WTC11 (cell line): ENCODE measurements at regions not wholly inside any gene's neighbourhood (a gene's known extent, or its start where the extent isn't known, plus 50 kb on each side); places are given as distances from the start of the nearest gene placed in this dataset.

Source experiments
- ATAC-seq: fragments of 200-7000 bp; cut with Tn5 transposase; 2 replicates; pipeline ENCODE4 v1.10.0; 2021; ENCODE audit warnings: mild to moderate bottlenecking, moderate library complexity
- CTCF ChIA-PET: fragments of 300-600 bp; sonication (Branson Sonifier 250); formaldehyde crosslinking; loops from one replicate; lab custom pipeline; 2021; ENCODE audit warnings: antibody characterized with exemption; lab: Charles Lee
- POLR2A ChIA-PET: fragments of 350-600 bp; sonication (Branson Sonifier 250); formaldehyde crosslinking; loops from one replicate; lab custom pipeline; 2021; ENCODE audit warnings: antibody characterized with exemption; lab: Charles Lee
- DNase-seq: peaks from one replicate; pipeline ENCODE4 v3.0.0; 2021; ENCODE audit warnings: low spot score
- H3K27ac Mint-ChIP-seq: 2 replicates; pipeline ENCODE4 v1.8.0; 2021; ENCODE audit warnings: mixed read lengths
- H3K27me3 Mint-ChIP-seq: 2 replicates; pipeline ENCODE4 v1.8.0; 2021; ENCODE audit warnings: low read depth, mild to moderate bottlenecking, moderate library complexity, mixed read lengths
- H3K36me3 Mint-ChIP-seq: 2 replicates; pipeline ENCODE4 v1.8.0; 2021; ENCODE audit warnings: mixed read lengths
- H3K4me1 Mint-ChIP-seq: 2 replicates; pipeline ENCODE4 v1.8.0; 2022; ENCODE audit warnings: mixed read lengths
- H3K4me3 Mint-ChIP-seq: 2 replicates; pipeline ENCODE4 v1.8.0; 2021; ENCODE audit warnings: mild to moderate bottlenecking, moderate library complexity, mixed read lengths
- H3K9me3 Mint-ChIP-seq: 2 replicates; pipeline ENCODE4 v1.8.0; 2021; ENCODE audit warnings: mixed read lengths
- CREM ChIP-seq: sonication (generic); formaldehyde crosslinking; IDR thresholded peaks from 2 replicates; pipeline ENCODE4 v1.8.1; 2022; ENCODE audit warnings: mild to moderate bottlenecking, missing genetic modification reagents, moderate library complexity
- CTCF ChIP-seq: fragments of 200-600 bp; IDR thresholded peaks from 2 replicates; pipeline ENCODE4 v1.8.0; 2022; ENCODE audit warnings: antibody characterized with exemption
- E2F1 ChIP-seq: sonication (generic); formaldehyde crosslinking; IDR thresholded peaks from 2 replicates; pipeline ENCODE4 v1.8.0; 2022; ENCODE audit warnings: mild to moderate bottlenecking, missing genetic modification reagents
- EMX1 ChIP-seq: fragments of 250-450 bp; sonication (Bioruptor Pico); IDR thresholded peaks from 2 replicates; pipeline ENCODE4 v1.8.0; 2021; ENCODE audit warnings: mild to moderate bottlenecking
- FOXJ3 ChIP-seq: sonication (generic); formaldehyde crosslinking; IDR thresholded peaks from 2 replicates; pipeline ENCODE4 v1.9.0; 2021; ENCODE audit warnings: missing genetic modification reagents, mild to moderate bottlenecking, borderline replicate concordance
- GABPB1 ChIP-seq: sonication (generic); formaldehyde crosslinking; IDR thresholded peaks from 2 replicates; pipeline ENCODE4 v1.8.1; 2023; ENCODE audit warnings: mild to moderate bottlenecking, missing genetic modification reagents
- IRF1 ChIP-seq: sonication (generic); formaldehyde crosslinking; IDR thresholded peaks from 2 replicates; pipeline ENCODE4 v1.8.0; 2023; ENCODE audit warnings: missing genetic modification reagents
- IRF2 ChIP-seq: sonication (generic); formaldehyde crosslinking; IDR thresholded peaks from 2 replicates; pipeline ENCODE4 v1.8.0; 2022; ENCODE audit warnings: low read depth, missing genetic modification reagents, borderline replicate concordance
- MLX ChIP-seq: sonication (generic); formaldehyde crosslinking; IDR thresholded peaks from 2 replicates; pipeline ENCODE4 v1.8.1; 2023; ENCODE audit warnings: mild to moderate bottlenecking, missing genetic modification reagents, moderate library complexity
- NFATC4 ChIP-seq: fragments of 250-450 bp; sonication (Bioruptor Pico); IDR thresholded peaks from 2 replicates; pipeline ENCODE4 v1.9.0; 2021; ENCODE audit warnings: mild to moderate bottlenecking
- OVOL2 ChIP-seq: fragments of 250-450 bp; sonication (Bioruptor Pico); IDR thresholded peaks from 2 replicates; pipeline ENCODE4 v1.9.0; 2021; ENCODE audit warnings: mild to moderate bottlenecking, borderline replicate concordance
- RELA ChIP-seq: sonication (generic); formaldehyde crosslinking; IDR thresholded peaks from 2 replicates; pipeline ENCODE4 v1.8.1; 2022; ENCODE audit warnings: missing genetic modification reagents, mild to moderate bottlenecking, borderline replicate concordance
- RORB ChIP-seq: fragments of 250-450 bp; sonication (Bioruptor Pico); IDR thresholded peaks from 2 replicates; pipeline ENCODE4 v1.9.0; 2021; ENCODE audit warnings: mild to moderate bottlenecking
- SP1 ChIP-seq: sonication (generic); formaldehyde crosslinking; conservative IDR thresholded peaks from 2 replicates; pipeline ENCODE4 v1.8.1; 2022; ENCODE audit warnings: missing genetic modification reagents
- TCF7 ChIP-seq: sonication (generic); formaldehyde crosslinking; IDR thresholded peaks from 2 replicates; pipeline ENCODE4 v1.8.0; 2022; ENCODE audit warnings: mild to moderate bottlenecking, low read depth, missing genetic modification reagents, moderate library complexity
- ZBTB21 ChIP-seq: sonication (generic); formaldehyde crosslinking; IDR thresholded peaks from 2 replicates; pipeline ENCODE4 v1.8.1; 2023; ENCODE audit warnings: mild to moderate bottlenecking, missing genetic modification reagents, borderline replicate concordance
- ZNF416 ChIP-seq: fragments of 250-450 bp; sonication (Bioruptor Pico); IDR thresholded peaks from 2 replicates; pipeline ENCODE4 v1.9.0; 2021; ENCODE audit warnings: mild to moderate bottlenecking, inconsistent platforms
- ZNF425 ChIP-seq: fragments of 250-450 bp; sonication (Bioruptor Pico); conservative IDR thresholded peaks from 2 replicates; pipeline ENCODE4 v1.9.0; 2021; ENCODE audit warnings: mild to moderate bottlenecking
- ZNF512 ChIP-seq: sonication (generic); formaldehyde crosslinking; IDR thresholded peaks from 2 replicates; pipeline ENCODE4 v1.8.1; 2022; ENCODE audit warnings: missing genetic modification reagents, borderline replicate concordance
- ZSCAN18 ChIP-seq: fragments of 250-450 bp; sonication (Bioruptor Pico); IDR thresholded peaks from 2 replicates; pipeline ENCODE4 v2.1.2; 2022; ENCODE audit warnings: mild to moderate bottlenecking, moderate library complexity

GRCh38 chr6:9628819-9629218 lies 786.1 kb downstream of the TFAP2A start:
- Mint-ChIP-seq H3K27ac (no peak overlapping the region), H3K9me3 (peaks cover 52% of the 10 kb centered on the region), H3K4me3 (no peak overlapping the region), H3K36me3 (peaks cover 23% of the 10 kb centered on the region), H3K4me1 (no peaks in the 10 kb centered on the region), H3K27me3 (no peaks in the 10 kb centered on the region; the same call in 1 of the 2 replicates)
- ChIA-PET CTCF (no interaction called here), POLR2A (no interaction called here)
- DNase-seq (no peak), ATAC-seq (no peak)
- TF ChIP-seq ZNF425, result no peak
- TF ChIP-seq IRF1, result no peak
- no peak for TF ChIP-seq ZNF512
- no peak for TF ChIP-seq RORB (CRISPR knock-in tag)
- TF ChIP-seq MLX (CRISPR knock-in tag), result no peak
- no peak for TF ChIP-seq E2F1 (CRISPR knock-in tag)
- no peak for TF ChIP-seq ZNF416 (CRISPR knock-in tag)
- TF ChIP-seq CTCF, result no peak
- TF ChIP-seq CREM, result no peak
- TF ChIP-seq TCF7 (CRISPR knock-in tag), result no peak
- no peak for TF ChIP-seq EMX1 (CRISPR knock-in tag)
- TF ChIP-seq NFATC4 (CRISPR knock-in tag), result no peak
- no peak for TF ChIP-seq OVOL2 (CRISPR knock-in tag)
- no peak for TF ChIP-seq IRF2 (CRISPR knock-in tag)
- no peak for TF ChIP-seq RELA (CRISPR knock-in tag)
- TF ChIP-seq FOXJ3, result no peak
- TF ChIP-seq ZSCAN18 (CRISPR knock-in tag), result no peak

GRCh38 chr6:9627916-9628315 lies 787.0 kb downstream of the TFAP2A start:
- DNase-seq (no peak), ATAC-seq (no peak)
- Mint-ChIP-seq H3K4me3 (no peak overlapping the region), H3K4me1 (no peaks in the 10 kb centered on the region), H3K9me3 (peaks cover 52% of the 10 kb centered on the region), H3K36me3 (peaks cover 23% of the 10 kb centered on the region), H3K27ac (no peak overlapping the region), H3K27me3 (no peaks in the 10 kb centered on the region; the same call in 1 of the 2 replicates)
- POLR2A ChIA-PET, result no interaction called here
- TF ChIP-seq ZBTB21 (CRISPR knock-in tag), result no peak
- no peak for TF ChIP-seq GABPB1
- TF ChIP-seq SP1 (CRISPR knock-in tag), result no peak
- CTCF ChIA-PET, result no interaction called here
